IMR-90 (cell line): ENCODE measurements at regions not wholly inside any gene's neighbourhood (a gene's known extent, or its start where the extent isn't known, plus 50 kb on each side); places are given as distances from the start of the nearest gene placed in this dataset.

Source experiments
- ATAC-seq: fragments of 200-7000 bp; cut with Tn5 transposase; 2 replicates; pipeline ENCODE4 v1.9.1; 2020; ENCODE audit warnings: low read depth, mild to moderate bottlenecking, moderate library complexity
- BruUV-seq: library from RNA; stranded (reverse); fragments of 400-500 nt; replicated peaks from 2 replicates; lab custom pipeline; 2021; lab: Mats Ljungman, UMichigan
- CTCF ChIA-PET: fragments of 300-600 bp; formaldehyde crosslinking; extraction: SDS; loops from one replicate; lab custom pipeline; 2021; ENCODE audit warnings: antibody characterized with exemption; lab: Yijun Ruan, JAX
- POLR2A ChIA-PET: fragments of 300-600 bp; sonication (Branson Sonifier 250); formaldehyde crosslinking; loops from one replicate; lab custom pipeline; 2022; ENCODE audit warnings: antibody characterized with exemption; ENCODE audit not compliant: unreplicated experiment; lab: Charles Lee
- DNase-seq: peaks from one replicate; pipeline ENCODE4 v3.0.0; 2013
- H2AFZ ChIP-seq: replicated peaks from 2 replicates; pipeline ENCODE3; 2013; ENCODE audit warnings: low read length, mild to moderate bottlenecking; ENCODE audit not compliant: poor library complexity
- H2AK5ac ChIP-seq: 2 replicates; pipeline ENCODE4 v1.6.1; 2013; ENCODE audit warnings: low read depth, low read length, inconsistent platforms
- H2AK9ac ChIP-seq: replicated peaks from 2 replicates; pipeline ENCODE3; 2013; ENCODE audit warnings: mild to moderate bottlenecking, low read depth, low read length, moderate library complexity; ENCODE audit not compliant: poor library complexity
- H2BK120ac ChIP-seq: 2 replicates; pipeline ENCODE4 v1.6.1; 2013; ENCODE audit warnings: low read depth, low read length, inconsistent platforms
- H2BK15ac ChIP-seq: 3 replicates; pipeline ENCODE4 v1.6.1; 2013; ENCODE audit warnings: low read depth, low read length, inconsistent platforms
- H2BK20ac ChIP-seq: 2 replicates; pipeline ENCODE4 v1.6.1; 2013; ENCODE audit warnings: low read depth, mild to moderate bottlenecking, inconsistent platforms, low read length, moderate library complexity
- H2BK5ac ChIP-seq: 2 replicates; pipeline ENCODE4 v1.6.1; 2013; ENCODE audit warnings: mild to moderate bottlenecking, low read depth, low read length, inconsistent platforms; ENCODE audit not compliant: poor library complexity, severe bottlenecking
- H3K14ac ChIP-seq: replicated peaks from 2 replicates; pipeline ENCODE4 v1.6.1; 2013; ENCODE audit warnings: low read depth, low read length, inconsistent platforms
- H3K18ac ChIP-seq: 2 replicates; pipeline ENCODE4 v1.6.1; 2013; ENCODE audit warnings: low read depth, low read length, control low read depth
- H3K23ac ChIP-seq: 2 replicates; pipeline ENCODE4 v1.6.1; 2013; ENCODE audit warnings: low read depth, low read length, inconsistent platforms
- H3K27ac ChIP-seq: 2 replicates; pipeline ENCODE4 v1.5.1; 2013; ENCODE audit warnings: mild to moderate bottlenecking, control low read depth, low read length; ENCODE audit not compliant: insufficient read depth
- H3K27me3 ChIP-seq: 2 replicates; pipeline ENCODE4 v1.6.1; 2013; ENCODE audit warnings: low read length; ENCODE audit not compliant: control insufficient read depth, insufficient read depth
- H3K36me3 ChIP-seq: 2 replicates; pipeline ENCODE4 v1.6.1; 2013; ENCODE audit warnings: low read length, mixed read lengths; ENCODE audit not compliant: control insufficient read depth, insufficient read depth
- H3K4ac ChIP-seq: 2 replicates; pipeline ENCODE4 v1.6.1; 2013; ENCODE audit warnings: low read depth, low read length, inconsistent platforms
- H3K4me1 ChIP-seq: 2 replicates; pipeline ENCODE4 v1.6.1; 2013; ENCODE audit warnings: low read length, mixed read lengths; ENCODE audit not compliant: control insufficient read depth, insufficient read depth
- H3K4me2 ChIP-seq: 2 replicates; pipeline ENCODE4 v1.6.1; 2013; ENCODE audit warnings: low read depth, mild to moderate bottlenecking, control low read depth, low read length, moderate library complexity
- H3K4me3 ChIP-seq: 2 replicates; pipeline ENCODE4 v1.5.1; 2013; ENCODE audit warnings: low read depth, mild to moderate bottlenecking, control low read depth, low read length, moderate library complexity; ENCODE audit not compliant: insufficient read depth
- H3K56ac ChIP-seq: 2 replicates; pipeline ENCODE4 v1.6.1; 2013; ENCODE audit warnings: low read length, inconsistent platforms; ENCODE audit not compliant: insufficient read depth; ENCODE audit errors: extremely low read depth
- H3K79me1 ChIP-seq, 2 experiments: 2 replicates each; pipeline ENCODE4 v1.6.1; 2013; ENCODE audit warnings: low read length in 2 of 2, inconsistent platforms in 1 of 2, low read depth in 1 of 2
- H3K9ac ChIP-seq: 2 replicates; pipeline ENCODE4 v1.6.1; 2013; ENCODE audit warnings: low read depth, low read length, control low read depth
- H3K9me1 ChIP-seq: 2 replicates; pipeline ENCODE4 v1.6.1; 2013; ENCODE audit warnings: low read length, inconsistent platforms; ENCODE audit not compliant: insufficient read depth
- H3K9me3 ChIP-seq: 2 replicates; pipeline ENCODE4 v1.6.1; 2013; ENCODE audit warnings: low read length; ENCODE audit not compliant: control insufficient read depth, insufficient read depth
- H4K20me1 ChIP-seq: 2 replicates; pipeline ENCODE4 v1.6.1; 2013; ENCODE audit warnings: low read length, inconsistent platforms; ENCODE audit not compliant: insufficient read depth
- H4K5ac ChIP-seq: 2 replicates; pipeline ENCODE4 v1.6.1; 2013; ENCODE audit warnings: mild to moderate bottlenecking, low read depth, low read length, control low read depth
- H4K8ac ChIP-seq, 2 experiments: 2 replicates each; pipeline ENCODE4 v1.6.1; 2013; ENCODE audit warnings: low read depth in 2 of 2, low read length in 2 of 2, control low read depth in 1 of 2, inconsistent platforms in 1 of 2
- H4K91ac ChIP-seq: 2 replicates; pipeline ENCODE4 v1.6.1; 2013; ENCODE audit warnings: low read depth, low read length, inconsistent platforms; ENCODE audit not compliant: insufficient read depth
- BHLHE40 ChIP-seq: fragments of 150-350 bp; IDR thresholded peaks from 2 replicates; pipeline ENCODE4 v1.6.1; 2016; ENCODE audit warnings: mild to moderate bottlenecking, low read depth, low read length
- CHD1 ChIP-seq: IDR thresholded peaks from 2 replicates; pipeline ENCODE4 v1.6.1; 2012; ENCODE audit warnings: low read depth, low read length, improper control_type of control experiment
- CTCF ChIP-seq: conservative IDR thresholded peaks from 2 replicates; pipeline ENCODE4 v1.5.1; 2012; ENCODE audit warnings: mild to moderate bottlenecking, low read depth, low read length, improper control_type of control experiment
- ELK1 ChIP-seq: fragments of 150-350 bp; IDR thresholded peaks from 2 replicates; pipeline ENCODE4 v1.6.1; 2016; ENCODE audit warnings: low read depth, mild to moderate bottlenecking, low read length, moderate library complexity, borderline replicate concordance
- FOS ChIP-seq: fragments of 150-350 bp; IDR thresholded peaks from 2 replicates; pipeline ENCODE4 v1.6.1; 2016; ENCODE audit warnings: low read depth, low read length
- MAFK ChIP-seq: IDR thresholded peaks from 2 replicates; pipeline ENCODE4 v1.6.1; 2012; ENCODE audit warnings: low read depth, low read length, improper control_type of control experiment
- MAZ ChIP-seq: IDR thresholded peaks from 2 replicates; pipeline ENCODE4 v1.6.1; 2012; ENCODE audit warnings: low read depth, mild to moderate bottlenecking, low read length, improper control_type of control experiment, moderate library complexity, borderline replicate concordance
- MXI1 ChIP-seq: IDR thresholded peaks from 2 replicates; pipeline ENCODE4 v1.6.1; 2012; ENCODE audit warnings: low read depth, mild to moderate bottlenecking, low read length, moderate library complexity, borderline replicate concordance
- NFE2L2 ChIP-seq: fragments of 150-350 bp; IDR thresholded peaks from 2 replicates; pipeline ENCODE4 v1.6.1; 2016; ENCODE audit warnings: low read depth, mild to moderate bottlenecking, low read length
- POLR2A ChIP-seq: IDR thresholded peaks from 2 replicates; pipeline ENCODE4 v1.6.1; 2012; ENCODE audit warnings: mild to moderate bottlenecking, low read depth, low read length
- RAD21 ChIP-seq: IDR thresholded peaks from 2 replicates; pipeline ENCODE4 v1.6.1; 2012; ENCODE audit warnings: low read length, improper control_type of control experiment
- RCOR1 ChIP-seq: IDR thresholded peaks from 2 replicates; pipeline ENCODE4 v1.6.1; 2012; ENCODE audit warnings: mild to moderate bottlenecking, low read length, improper control_type of control experiment; ENCODE audit not compliant: insufficient replicate concordance
- SMC3 ChIP-seq: fragments of 150-350 bp; IDR thresholded peaks from 2 replicates; pipeline ENCODE4 v1.6.1; 2016; ENCODE audit warnings: low read depth, mild to moderate bottlenecking, antibody characterized with exemption, low read length, moderate library complexity
- USF2 ChIP-seq: fragments of 150-350 bp; IDR thresholded peaks from 2 replicates; pipeline ENCODE4 v1.6.1; 2017; ENCODE audit warnings: mild to moderate bottlenecking, antibody characterized with exemption, low read length, low read depth
- WGBS, 2 experiments: methylation state at CpG; one replicate each; pipeline versions ENCODE4 v1.1.5 to v1.1.7; 2013; ENCODE audit warnings: missing lambda C conversion rate in 2 of 2; ENCODE audit not compliant: insufficient read length in 1 of 2; ENCODE audit errors: extremely low coverage in 2 of 2; 5-methylcytosine and 5-hydroxymethylcytosine counted together
- dilution Hi-C: fragments of 300-500 bp; cut with HindIII; formaldehyde crosslinking; loops from one replicate; pipeline ENCODE4 v1.14.3; 2018; ENCODE audit warnings: low sequenced_read_pairs; ENCODE audit not compliant: unreplicated experiment
- in situ Hi-C: fragments of 300-500 bp; cut with MboI; formaldehyde crosslinking; loops from 3 replicates; pipeline ENCODE4 v1.14.3; 2019; ENCODE audit warnings: low sequenced_read_pairs, inconsistent platforms, mixed read lengths
- intact Hi-C: fragments of 100-400 bp; cut with micrococcal nuclease; formaldehyde crosslinking; loops from 2 replicates; pipeline ENCODE4 v1.10.0; 2022

- no peak overlapping the region for H3K4me3 ChIP-seq
- BruUV-seq: no TSS peak
- dilution Hi-C loops: no loop called here
- DNase-seq (no peak), ATAC-seq (no peak)
- H2BK20ac ChIP-seq: no peak overlapping the region
- no peaks in the 10 kb centered on the region for H3K9me3 ChIP-seq
- no peak overlapping the region for H3K4ac ChIP-seq
- H3K4me2 ChIP-seq: no peak overlapping the region; the same call in 1 of the 2 replicates
- no peak overlapping the region for H4K8ac ChIP-seq
- no peaks in the 10 kb centered on the region for H3K9me1 ChIP-seq
- H3K9ac ChIP-seq: no peak overlapping the region
- intact Hi-C loops: no loop called here
- no peak overlapping the region for H2AK5ac ChIP-seq
- peak overlapping the region; percentile 48 for H2AFZ ChIP-seq
- no peaks in the 10 kb centered on the region for H3K4me1 ChIP-seq
- TF ChIP-seq CHD1 (no peak), RCOR1 (no peak), SMC3 (no peak), MAFK (no peak), FOS (no peak), USF2 (no peak), MXI1 (no peak), RAD21 (no peak), BHLHE40 (no peak), ELK1 (no peak), NFE2L2 (no peak), CTCF (no peak), POLR2A (no peak), MAZ (no peak)
- H4K91ac ChIP-seq: no peak overlapping the region
- H4K20me1 ChIP-seq: no peaks in the 10 kb centered on the region
- H3K56ac ChIP-seq: no peak overlapping the region
- no peak overlapping the region for H2AK9ac ChIP-seq
- no peaks in the 10 kb centered on the region for H3K36me3 ChIP-seq
- H3K79me1 ChIP-seq: no peaks in the 10 kb centered on the region
- no peaks in the 10 kb centered on the region for H3K27me3 ChIP-seq
- H3K14ac ChIP-seq: no peak overlapping the region
- no peak overlapping the region for H4K5ac ChIP-seq
- H2BK5ac ChIP-seq: no peak overlapping the region
- WGBS, 2 experiments: no CpG with 5 or more reads among the region's 7 CpGs
- H3K23ac ChIP-seq: no peak overlapping the region
- no peak overlapping the region for H3K27ac ChIP-seq
- H3K18ac ChIP-seq: no peak overlapping the region
- ChIA-PET CTCF (no interaction called here), POLR2A (no interaction called here)
- in situ Hi-C loops: no loop called here
- H2BK120ac ChIP-seq: no peak overlapping the region
- no peak overlapping the region for H2BK15ac ChIP-seq
Observed at GRCh38 chr4:117965622-117966021, 68.7 kb upstream of the NDST3 start.
